ENCODE measurements at regions not wholly inside any gene's neighbourhood (a gene's known extent, or its start where the extent isn't known, plus 50 kb on each side); places are given as distances from the start of the nearest gene placed in this dataset.

DNA sequence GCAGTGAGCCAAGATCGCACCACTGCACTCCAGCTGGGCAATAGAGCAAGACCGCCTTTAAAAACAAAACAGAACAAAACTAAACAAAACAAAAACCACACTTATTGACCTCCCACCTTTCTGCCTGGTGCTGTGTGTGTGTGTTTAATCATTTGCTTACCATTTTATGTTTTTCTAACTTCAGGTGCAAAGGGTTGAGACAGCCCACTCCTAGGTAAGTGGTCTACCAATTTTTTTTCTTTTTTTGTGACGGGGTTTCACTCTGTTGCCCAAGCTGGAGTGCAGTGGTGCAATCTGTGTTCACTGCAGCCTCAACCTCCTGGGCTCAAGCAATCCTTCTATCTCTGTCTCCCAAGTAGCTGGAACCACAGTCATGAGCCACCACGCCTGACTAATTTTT lies 65.8 kb downstream of the SALL1 start:
- CTCF ChIA-PET = no interaction called here
- H3K4me1 Mint-ChIP-seq (ENCODE audit: low read depth, unreplicated experiment) = no peaks in the 10 kb centered on the region
- no peak overlapping the region for H3K4me3 Mint-ChIP-seq (ENCODE audit: low read depth, unreplicated experiment)
- no peaks in the 10 kb centered on the region for H3K36me3 Mint-ChIP-seq (ENCODE audit: insufficient read depth, unreplicated experiment)
- TF ChIP-seq, protein P1, sequence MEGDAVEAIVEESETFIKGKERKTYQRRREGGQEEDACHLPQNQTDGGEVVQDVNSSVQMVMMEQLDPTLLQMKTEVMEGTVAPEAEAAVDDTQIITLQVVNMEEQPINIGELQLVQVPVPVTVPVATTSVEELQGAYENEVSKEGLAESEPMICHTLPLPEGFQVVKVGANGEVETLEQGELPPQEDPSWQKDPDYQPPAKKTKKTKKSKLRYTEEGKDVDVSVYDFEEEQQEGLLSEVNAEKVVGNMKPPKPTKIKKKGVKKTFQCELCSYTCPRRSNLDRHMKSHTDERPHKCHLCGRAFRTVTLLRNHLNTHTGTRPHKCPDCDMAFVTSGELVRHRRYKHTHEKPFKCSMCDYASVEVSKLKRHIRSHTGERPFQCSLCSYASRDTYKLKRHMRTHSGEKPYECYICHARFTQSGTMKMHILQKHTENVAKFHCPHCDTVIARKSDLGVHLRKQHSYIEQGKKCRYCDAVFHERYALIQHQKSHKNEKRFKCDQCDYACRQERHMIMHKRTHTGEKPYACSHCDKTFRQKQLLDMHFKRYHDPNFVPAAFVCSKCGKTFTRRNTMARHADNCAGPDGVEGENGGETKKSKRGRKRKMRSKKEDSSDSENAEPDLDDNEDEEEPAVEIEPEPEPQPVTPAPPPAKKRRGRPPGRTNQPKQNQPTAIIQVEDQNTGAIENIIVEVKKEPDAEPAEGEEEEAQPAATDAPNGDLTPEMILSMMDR (IDR thresholded peaks at IDR 0.05; ENCODE audit: unreplicated experiment) = no peak
- no peak overlapping the region for H3K27ac Mint-ChIP-seq (ENCODE audit: unreplicated experiment)
- no peaks in the 10 kb centered on the region for H3K9me3 Mint-ChIP-seq (ENCODE audit: low read depth, unreplicated experiment)
- intact Hi-C loops (cut with micrococcal nuclease; ENCODE audit: unreplicated experiment) = no loop called here
- H3K27me3 Mint-ChIP-seq (ENCODE audit: unreplicated experiment) = peaks cover 56% of the 10 kb centered on the region
- BruUV-seq (replicated peaks) = no TSS peak
- no peak for DNase-seq

DNA sequence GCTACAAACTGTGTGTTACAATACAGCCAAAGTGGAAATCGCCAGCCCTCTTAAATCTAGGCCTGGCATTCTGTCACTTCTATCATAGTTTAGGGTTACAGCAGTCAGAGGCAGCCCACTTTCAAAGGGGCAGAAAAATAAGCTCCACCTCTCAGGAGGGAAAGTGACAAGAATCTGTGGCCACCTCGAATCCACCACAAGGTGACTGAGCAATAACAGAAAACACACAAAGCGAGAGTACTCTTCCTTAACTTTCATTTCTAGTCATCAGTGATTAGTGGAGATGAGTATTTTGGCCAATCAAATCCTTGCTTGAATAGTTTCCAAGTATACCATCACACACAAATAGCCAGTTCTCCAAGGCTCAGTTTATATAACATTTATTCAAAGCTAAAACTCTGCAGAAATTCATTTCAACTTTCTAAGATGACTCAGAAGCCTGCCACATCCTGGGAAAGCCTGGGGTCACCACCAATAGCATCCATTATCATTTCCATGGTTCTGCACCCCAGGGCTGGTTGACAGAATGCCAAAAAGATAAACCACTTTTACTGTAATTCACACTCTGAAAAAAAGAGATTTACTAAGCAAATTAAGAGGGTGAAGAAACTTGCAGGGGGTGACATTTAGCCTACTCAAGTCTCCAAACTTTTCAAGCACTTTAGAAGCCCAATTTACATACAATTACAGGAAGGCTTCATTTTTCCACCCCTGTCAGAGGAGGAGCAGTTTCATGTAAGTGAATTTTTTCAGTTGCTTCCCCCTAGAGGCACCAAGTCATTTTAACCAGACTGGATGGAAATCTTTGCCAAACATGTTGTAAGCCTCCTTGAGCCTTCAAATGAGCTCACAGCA lies 66.8 kb downstream of the SALL1 start:
- intact Hi-C loops (cut with micrococcal nuclease; ENCODE audit: unreplicated experiment) = no loop called here
- TF ChIP-seq, protein P1 (IDR thresholded peaks at IDR 0.05; ENCODE audit: unreplicated experiment) = no peak
- no TSS peak for BruUV-seq (replicated peaks)
- Mint-ChIP-seq H3K27me3 (ENCODE audit: unreplicated experiment) (peaks cover 59% of the 10 kb centered on the region), H3K27ac (ENCODE audit: unreplicated experiment) (no peak overlapping the region), H3K4me3 (ENCODE audit: low read depth, unreplicated experiment) (no peak overlapping the region), H3K4me1 (ENCODE audit: low read depth, unreplicated experiment) (no peaks in the 10 kb centered on the region), H3K36me3 (ENCODE audit: insufficient read depth, unreplicated experiment) (no peaks in the 10 kb centered on the region), H3K9me3 (ENCODE audit: low read depth, unreplicated experiment) (no peaks in the 10 kb centered on the region)
- DNase-seq = no peak
- CTCF ChIA-PET = no interaction called here

DNA sequence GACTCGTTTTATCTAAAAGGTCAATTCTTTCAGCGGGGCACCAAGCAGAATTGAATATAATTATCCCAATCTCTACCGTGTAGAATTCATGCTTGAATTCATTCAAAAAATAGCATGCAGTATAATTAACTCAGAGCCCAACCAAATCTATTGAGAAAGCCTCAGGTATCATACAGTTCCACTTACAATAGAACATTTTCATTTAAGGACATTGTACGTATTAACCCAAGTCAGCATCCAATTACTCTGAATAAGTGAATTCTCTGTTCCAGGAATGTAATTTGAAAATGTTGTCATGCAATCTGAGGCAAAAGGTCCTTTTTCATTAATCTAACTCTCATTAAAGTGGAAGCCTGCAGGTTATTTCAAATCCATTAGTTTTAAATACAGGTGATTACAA lies 78.5 kb downstream of the SALL1 start:
- CTCF ChIA-PET = no interaction called here
- H3K9me3 Mint-ChIP-seq (ENCODE audit: low read depth, unreplicated experiment) = no peaks in the 10 kb centered on the region
- no peak for DNase-seq
- H3K4me1 Mint-ChIP-seq (ENCODE audit: low read depth, unreplicated experiment) = no peaks in the 10 kb centered on the region
- intact Hi-C loops (cut with micrococcal nuclease; ENCODE audit: unreplicated experiment) = no loop called here
- H3K4me3 Mint-ChIP-seq (ENCODE audit: low read depth, unreplicated experiment) = no peak overlapping the region
- no peaks in the 10 kb centered on the region for H3K36me3 Mint-ChIP-seq (ENCODE audit: insufficient read depth, unreplicated experiment)
- H3K27ac Mint-ChIP-seq (ENCODE audit: unreplicated experiment) = no peak overlapping the region
- H3K27me3 Mint-ChIP-seq (ENCODE audit: unreplicated experiment) = peaks cover 93% of the 10 kb centered on the region
- no TSS peak for BruUV-seq (replicated peaks)
- TF ChIP-seq, protein P1 (IDR thresholded peaks at IDR 0.05; ENCODE audit: unreplicated experiment) = no peak

DNA sequence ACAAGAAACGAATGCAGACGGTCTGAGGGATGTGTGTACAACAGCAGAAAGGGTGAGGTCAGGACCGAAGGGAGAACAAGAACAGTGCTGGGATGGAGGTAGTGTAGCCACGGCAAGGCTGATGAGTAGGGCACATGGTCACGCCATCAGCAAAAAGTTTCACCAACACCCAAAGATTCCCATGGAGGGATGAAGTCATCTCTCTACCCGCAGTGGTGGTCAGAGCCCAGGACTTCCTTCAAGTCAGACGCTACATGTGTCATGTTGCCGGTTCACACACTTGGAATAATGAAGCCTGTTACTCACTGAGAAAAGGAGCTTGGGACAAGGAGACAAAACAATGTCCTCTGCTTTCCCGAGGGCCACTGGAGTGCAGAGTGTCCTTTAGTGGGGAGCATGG lies 79.7 kb downstream of the SALL1 start:
- no TSS peak for BruUV-seq (replicated peaks)
- DNase-seq = no peak
- H3K9me3 Mint-ChIP-seq (ENCODE audit: low read depth, unreplicated experiment) = no peaks in the 10 kb centered on the region
- H3K4me1 Mint-ChIP-seq (ENCODE audit: low read depth, unreplicated experiment) = no peaks in the 10 kb centered on the region
- intact Hi-C loops (cut with micrococcal nuclease; ENCODE audit: unreplicated experiment) = no loop called here
- no peak overlapping the region for H3K4me3 Mint-ChIP-seq (ENCODE audit: low read depth, unreplicated experiment)
- peaks cover 88% of the 10 kb centered on the region for H3K27me3 Mint-ChIP-seq (ENCODE audit: unreplicated experiment)
- TF ChIP-seq, protein P1 (IDR thresholded peaks at IDR 0.05; ENCODE audit: unreplicated experiment) = no peak
- no peaks in the 10 kb centered on the region for H3K36me3 Mint-ChIP-seq (ENCODE audit: insufficient read depth, unreplicated experiment)
- CTCF ChIA-PET = no interaction called here
- no peak overlapping the region for H3K27ac Mint-ChIP-seq (ENCODE audit: unreplicated experiment)
